ENCODE measurements at regions not wholly inside any gene's neighbourhood (a gene's known extent, or its start where the extent isn't known, plus 50 kb on each side); places are given as distances from the start of the nearest gene placed in this dataset.
"Not testable (repeated sequence)": the region's sequence is repeated elsewhere in the genome, so short reads cannot be mapped to it uniquely, and the experiment has no call there.

GRCh38 chr15:87548590-87548989 is 707.9 kb downstream of the NTRK3 start:
- not testable (repeated sequence) for TF ChIP-seq CTCF (conservative IDR thresholded peaks at IDR 0.05 in 1 of 2, IDR thresholded peaks at IDR 0.05 in 1 of 2; ENCODE audit: extremely low read depth in 1 of 2, insufficient read depth in 1 of 2, low read depth in 1 of 2, low read length in 2 of 2); EZH2 (IDR thresholded peaks at IDR 0.05; ENCODE audit: borderline replicate concordance, low read length)

Data from mammary epithelial cell (primary cell).